GM23338 (cell line): ENCODE measurements at regions not wholly inside any gene's neighbourhood (a gene's known extent, or its start where the extent isn't known, plus 50 kb on each side); places are given as distances from the start of the nearest gene placed in this dataset.

Experiments
- CREB1 ChIP-seq: fragments of 250-450 bp; sonication (Bioruptor Pico); IDR thresholded peaks from 2 replicates; pipeline ENCODE4 v1.5.0; 2020; ENCODE audit warnings: low read depth, mild to moderate bottlenecking, moderate library complexity
- CTCF ChIP-seq, 2 experiments: fragments of 200-600 bp in 1 of 2; sonication (generic) in 1 of 2; conservative IDR thresholded peaks; 2 replicates each; pipeline versions ENCODE4 v1.5.1 to v1.6.1; 2016 to 2017; ENCODE audit warnings: antibody characterized with exemption in 2 of 2, low read depth in 2 of 2, mild to moderate bottlenecking in 2 of 2, moderate library complexity in 1 of 2
- ETS1 ChIP-seq: IDR thresholded peaks from 2 replicates; pipeline ENCODE4 v1.6.1; 2016; ENCODE audit warnings: antibody characterized with exemption
- EZH2 ChIP-seq: fragments of 200-600 bp; sonication (generic); IDR thresholded peaks from one replicate; pipeline ENCODE4 v1.8.0; 2017; ENCODE audit warnings: antibody characterized with exemption, mild to moderate bottlenecking, low read depth; ENCODE audit not compliant: unreplicated experiment
- EZH2phosphoT487 ChIP-seq: fragments of 200-600 bp; sonication (generic); IDR thresholded peaks from one replicate; pipeline ENCODE4 v1.8.1; 2018; ENCODE audit warnings: antibody characterized with exemption; ENCODE audit not compliant: unreplicated experiment
- JUNB ChIP-seq: IDR thresholded peaks from one replicate; pipeline ENCODE4 v1.6.1; 2016; ENCODE audit warnings: antibody characterized with exemption; ENCODE audit not compliant: unreplicated experiment
- NANOG ChIP-seq: IDR thresholded peaks from 2 replicates; pipeline ENCODE4 v1.6.1; 2016; ENCODE audit warnings: antibody characterized with exemption, borderline replicate concordance
- POLR2AphosphoS5 ChIP-seq: IDR thresholded peaks from 2 replicates; pipeline ENCODE4 v1.6.1; 2016; ENCODE audit warnings: antibody characterized with exemption, low read depth
- REST ChIP-seq: IDR thresholded peaks from one replicate; pipeline ENCODE4 v1.6.1; 2018; ENCODE audit warnings: antibody characterized with exemption; ENCODE audit not compliant: unreplicated experiment
- STAT1 ChIP-seq: IDR thresholded peaks from one replicate; pipeline ENCODE4 v1.6.1; 2016; ENCODE audit warnings: antibody characterized with exemption; ENCODE audit not compliant: unreplicated experiment
- ZNF114 ChIP-seq: fragments of 250-450 bp; sonication (Bioruptor Pico); IDR thresholded peaks from 2 replicates; pipeline ENCODE4 v1.5.0; 2020; ENCODE audit warnings: mild to moderate bottlenecking, moderate library complexity
- ZNF331 ChIP-seq: fragments of 250-450 bp; sonication (Bioruptor Pico); IDR thresholded peaks from 2 replicates; pipeline ENCODE4 v1.5.0; 2020; ENCODE audit warnings: low read depth, mild to moderate bottlenecking, moderate library complexity
- ZNF462 ChIP-seq: fragments of 250-450 bp; sonication (Bioruptor Pico); IDR thresholded peaks from 2 replicates; pipeline ENCODE4 v1.5.0; 2020; ENCODE audit warnings: mild to moderate bottlenecking, moderate library complexity

- TF ChIP-seq CTCF (conservative IDR thresholded peaks at IDR 0.05; ENCODE audit: low read depth in 2 of 2) (no peak), POLR2AphosphoS5 (no peak), EZH2 (no peak), REST (no peak), ZNF331 (CRISPR knock-in tag) (no peak), EZH2phosphoT487 (no peak), NANOG (no peak), JUNB (no peak), ETS1 (no peak), ZNF114 (CRISPR knock-in tag) (no peak), CREB1 (no peak), ZNF462 (CRISPR knock-in tag) (no peak), STAT1 (no peak)
These were observed 143.4 kb upstream of the MYOCD start for GRCh38 chr17:12522336-12522735.
